Skeletal muscle tissue (tissue), 3 donors: ENCODE measurements at regions not wholly inside any gene's neighbourhood (a gene's known extent, or its start where the extent isn't known, plus 50 kb on each side); places are given as distances from the start of the nearest gene placed in this dataset.
"Not testable (repeated sequence)": the region's sequence is repeated elsewhere in the genome, so short reads cannot be mapped to it uniquely, and the experiment has no call there.

Experiments
- H3K27ac ChIP-seq: one replicate; pipeline ENCODE4 v1.7.0; 2013; ENCODE audit warnings: mild to moderate bottlenecking, low read depth, low read length, inconsistent platforms
- H3K27me3 ChIP-seq, 3 donors: one replicate each; pipeline ENCODE4 v1.7.0; 2013; ENCODE audit warnings: low read length in 3 of 3; ENCODE audit not compliant: control insufficient read depth in 3 of 3, insufficient read depth in 3 of 3
- H3K36me3 ChIP-seq, 3 donors: one replicate each; pipeline ENCODE4 v1.7.0; 2013; ENCODE audit warnings: low read length in 3 of 3; ENCODE audit not compliant: control insufficient read depth in 3 of 3, insufficient read depth in 3 of 3
- H3K4me1 ChIP-seq, 3 donors: one replicate each; pipeline ENCODE4 v1.7.0; 2013; ENCODE audit warnings: low read length in 3 of 3, mild to moderate bottlenecking in 3 of 3; ENCODE audit not compliant: control insufficient read depth in 3 of 3, insufficient read depth in 3 of 3
- H3K4me3 ChIP-seq, 3 donors: one replicate each; pipeline ENCODE4 v1.7.0; 2013; ENCODE audit warnings: low read length in 3 of 3
- H3K9ac ChIP-seq, 3 donors: one replicate each; pipeline ENCODE4 v1.7.0; 2013; ENCODE audit warnings: low read length in 3 of 3, mild to moderate bottlenecking in 3 of 3, moderate library complexity in 2 of 3, low read depth in 1 of 3
- H3K9me3 ChIP-seq, 3 donors: one replicate each; pipeline ENCODE4 v1.7.0; 2013; ENCODE audit warnings: low read length in 3 of 3; ENCODE audit not compliant: control insufficient read depth in 3 of 3
- donor health status: Osteomylitis.

DNA sequence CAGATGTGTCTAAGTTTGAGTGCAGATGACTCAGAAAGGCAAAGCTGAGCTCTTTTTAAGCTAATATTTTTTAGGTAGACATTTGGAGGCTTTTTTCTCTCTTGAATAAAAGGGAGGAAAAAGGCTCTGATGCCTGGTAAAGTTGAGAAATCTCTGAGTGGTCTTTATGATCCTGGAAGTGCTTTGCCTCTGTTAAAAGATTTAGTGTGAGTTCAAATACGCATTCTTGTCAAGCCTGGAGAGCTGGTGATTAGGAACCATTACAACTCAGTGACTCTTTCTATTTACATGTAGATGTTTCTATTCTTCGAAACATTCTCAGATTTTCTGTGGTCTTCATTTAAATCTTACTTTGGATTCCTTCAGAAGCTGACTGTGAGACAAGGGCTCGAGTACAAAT lies 143.4 kb upstream of the MED14 start:
- Histone ChIP-seq H3K9ac (no peak overlapping the region), H3K27me3 (peaks cover 0 to 6% (median 0%) of the 10 kb centered on the region in 3 donors), H3K27ac (no peak overlapping the region), H3K4me1 (no peaks in the 10 kb centered on the region), H3K36me3 (no peaks in the 10 kb centered on the region), H3K9me3 (no peaks in the 10 kb centered on the region), H3K4me3 (no peak overlapping the region)

GRCh38 chrX:40879172-40879571 lies 143.8 kb upstream of the MED14 start:
- not testable (repeated sequence) for H3K9me3 ChIP-seq, H3K9ac ChIP-seq, H3K27ac ChIP-seq, H3K27me3 ChIP-seq, H3K4me3 ChIP-seq, H3K4me1 ChIP-seq, H3K36me3 ChIP-seq

DNA sequence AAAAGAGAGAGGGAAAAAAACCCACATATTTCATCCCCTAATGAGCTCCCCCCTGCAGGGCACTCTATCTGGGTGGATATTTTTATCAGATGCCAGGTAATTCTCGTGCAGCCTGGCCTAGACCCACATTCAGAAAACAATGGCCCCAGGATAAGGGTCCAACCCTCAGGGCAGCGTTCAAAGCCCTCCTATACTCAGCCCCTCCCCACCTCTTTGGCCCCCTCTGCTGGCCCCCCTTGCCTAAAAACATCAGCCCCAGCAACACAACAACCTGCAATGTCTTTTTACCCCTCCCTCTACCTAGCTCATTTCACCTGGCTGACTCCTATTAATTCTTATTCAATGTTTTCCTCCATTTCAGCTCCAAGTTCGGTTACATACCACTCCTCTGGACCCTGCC lies 145.4 kb upstream of the MED14 start:
- Histone ChIP-seq H3K4me1 (no peaks in the 10 kb centered on the region), H3K9me3 (no peaks in the 10 kb centered on the region), H3K9ac (no peak overlapping the region), H3K4me3 (no peak overlapping the region), H3K36me3 (no peaks in the 10 kb centered on the region), H3K27me3 (peaks cover 0 to 3% (median 0%) of the 10 kb centered on the region in 3 donors), H3K27ac (no peak overlapping the region)

- Histone ChIP-seq H3K4me3 (no peak overlapping the region), H3K27me3 (no peaks in the 10 kb centered on the region), H3K36me3 (no peaks in the 10 kb centered on the region), H3K27ac (no peak overlapping the region), H3K9me3 (no peaks in the 10 kb centered on the region), H3K9ac (no peak overlapping the region), H3K4me1 (no peaks in the 10 kb centered on the region)
Measured at GRCh38 chrX:40883021-40883619, 147.8 kb upstream of the MED14 start.

GRCh38 chrX:40885989-40886388 lies 150.6 kb upstream of the MED14 start:
- Histone ChIP-seq H3K4me1 (no peaks in the 10 kb centered on the region), H3K9ac (no peak overlapping the region), H3K4me3 (no peak overlapping the region), H3K9me3 (no peaks in the 10 kb centered on the region), H3K27me3 (no peaks in the 10 kb centered on the region), H3K27ac (no peak overlapping the region), H3K36me3 (no peaks in the 10 kb centered on the region)

DNA sequence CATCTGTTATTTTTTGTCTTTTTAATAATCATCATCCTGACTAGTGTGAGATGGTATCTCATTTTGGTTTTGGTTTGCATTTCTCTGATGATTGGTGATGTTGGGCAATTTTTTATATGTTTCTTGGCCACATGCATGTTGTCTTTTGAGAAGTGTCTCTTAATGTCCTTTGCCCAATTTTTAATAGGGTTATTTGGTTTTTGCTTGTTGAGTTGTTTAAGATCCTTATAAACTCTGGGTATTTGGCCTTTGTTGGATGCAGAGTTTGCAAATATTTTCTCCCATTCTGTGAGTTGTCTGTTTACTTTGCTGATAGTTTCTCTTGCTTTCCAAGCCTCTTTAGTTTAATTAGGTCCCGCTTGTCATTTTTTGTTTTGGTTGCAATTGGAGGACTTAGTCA lies 152.1 kb upstream of the MED14 start:
- Histone ChIP-seq H3K9ac (no peak overlapping the region), H3K36me3 (no peaks in the 10 kb centered on the region), H3K9me3 (no peaks in the 10 kb centered on the region), H3K27ac (no peak overlapping the region), H3K4me3 (no peak overlapping the region), H3K27me3 (no peaks in the 10 kb centered on the region), H3K4me1 (no peaks in the 10 kb centered on the region)

DNA sequence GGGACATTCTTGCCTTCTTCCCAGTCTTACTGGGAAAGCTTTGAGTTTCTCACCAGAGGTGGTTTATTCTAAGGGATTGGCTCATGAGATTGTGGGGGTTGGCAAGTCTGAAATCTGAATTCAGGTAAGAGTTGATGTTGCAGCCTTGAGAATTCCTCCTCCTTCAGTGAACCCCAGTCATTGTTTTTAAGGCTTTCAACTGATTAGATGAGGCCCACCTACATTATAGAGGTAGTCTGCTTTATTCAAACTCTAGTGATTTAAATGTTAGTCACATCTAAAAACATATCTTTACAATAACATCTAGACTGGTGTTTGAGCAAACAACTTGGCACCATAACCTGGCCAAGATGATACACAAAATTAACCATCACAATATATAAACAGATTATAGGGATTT lies 156.5 kb upstream of the MED14 start:
- no peaks in the 10 kb centered on the region for H3K36me3 ChIP-seq
- no peak overlapping the region for H3K4me3 ChIP-seq
- no peak overlapping the region for H3K9ac ChIP-seq
- no peaks in the 10 kb centered on the region for H3K27me3 ChIP-seq
- H3K9me3 ChIP-seq: no peaks in the 10 kb centered on the region
- no peaks in the 10 kb centered on the region for H3K4me1 ChIP-seq
- no peak overlapping the region for H3K27ac ChIP-seq

GRCh38 chrX:40893251-40893910 lies 158.0 kb upstream of the MED14 start:
- H3K4me1 ChIP-seq: peaks cover 0 to 3% (median 0%) of the 10 kb centered on the region in 3 donors
- no peaks in the 10 kb centered on the region for H3K9me3 ChIP-seq
- no peaks in the 10 kb centered on the region for H3K27me3 ChIP-seq
- H3K9ac ChIP-seq: no peak overlapping the region
- H3K4me3 ChIP-seq: no peak overlapping the region
- H3K27ac ChIP-seq: no peak overlapping the region
- no peaks in the 10 kb centered on the region for H3K36me3 ChIP-seq

GRCh38 chrX:40895246-40895645 lies 159.9 kb upstream of the MED14 start:
- Histone ChIP-seq H3K27me3 (no peaks in the 10 kb centered on the region), H3K4me1 (peaks cover 0 to 3% (median 0%) of the 10 kb centered on the region in 3 donors), H3K9me3 (no peaks in the 10 kb centered on the region), H3K4me3 (no peak overlapping the region), H3K9ac (no peak overlapping the region), H3K36me3 (no peaks in the 10 kb centered on the region), H3K27ac (no peak overlapping the region)

DNA sequence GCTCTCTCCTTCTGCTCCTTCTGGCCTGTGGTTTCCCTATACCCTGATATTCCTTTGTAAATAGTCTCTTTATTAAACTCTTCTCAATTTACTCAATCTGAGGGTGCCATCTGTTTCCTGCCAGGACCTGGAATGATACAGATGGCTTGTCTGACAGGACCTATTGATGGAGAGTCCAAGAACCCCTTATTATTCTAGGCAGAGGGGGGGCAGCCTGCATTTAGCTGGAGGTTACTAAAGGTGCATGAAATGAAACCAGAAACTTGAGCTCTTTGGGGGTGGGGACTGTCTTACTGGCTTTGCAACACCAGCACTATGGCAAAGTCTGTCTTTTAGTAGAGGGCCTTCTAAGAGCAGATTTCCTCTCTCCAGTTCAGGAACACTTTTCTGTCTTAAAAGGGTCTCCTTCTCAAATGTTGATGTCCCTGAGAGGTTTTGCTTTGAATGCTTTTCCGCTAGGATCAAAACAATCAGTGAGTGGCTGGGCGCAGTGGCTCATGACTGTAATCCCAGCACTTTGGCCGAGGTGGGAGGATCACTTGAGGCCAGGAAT lies 162.5 kb upstream of the MED14 start:
- Histone ChIP-seq H3K4me3 (no peak overlapping the region), H3K27ac (no peak overlapping the region), H3K4me1 (peaks cover 0 to 3% (median 0%) of the 10 kb centered on the region in 3 donors), H3K36me3 (no peaks in the 10 kb centered on the region), H3K9me3 (no peaks in the 10 kb centered on the region), H3K9ac (no peak overlapping the region), H3K27me3 (no peaks in the 10 kb centered on the region)
